Neural progenitor cell (in vitro differentiated cells): ENCODE measurements at regions not wholly inside any gene's neighbourhood (a gene's known extent, or its start where the extent isn't known, plus 50 kb on each side); places are given as distances from the start of the nearest gene placed in this dataset.

ENCODE experiments used
- DNase-seq: peaks from one replicate; pipeline ENCODE4 v3.0.0-alpha.2; 2016; ENCODE audit warnings: low spot score
- H2AFZ ChIP-seq: fragments of 200-600 bp; sonication (generic); replicated peaks from 2 replicates; pipeline ENCODE4 v1.6.1; 2016; ENCODE audit warnings: antibody characterized with exemption
- H3F3A ChIP-seq: fragments of 200-600 bp; sonication (generic); 2 replicates; pipeline ENCODE4 v1.6.1; 2016; ENCODE audit warnings: antibody characterized with exemption, low read depth
- H3K27ac ChIP-seq: fragments of 200-600 bp; sonication (generic); 2 replicates; pipeline ENCODE4 v1.5.1; 2016; ENCODE audit warnings: mild to moderate bottlenecking
- H3K27me3 ChIP-seq: fragments of 200-600 bp; sonication (generic); 2 replicates; pipeline ENCODE4 v1.6.1; 2016; ENCODE audit warnings: mild to moderate bottlenecking, moderate library complexity
- H3K36me3 ChIP-seq: fragments of 200-600 bp; sonication (generic); 2 replicates; pipeline ENCODE4 v1.5.1; 2016
- H3K4me1 ChIP-seq: fragments of 200-600 bp; sonication (generic); 2 replicates; pipeline ENCODE4 v1.6.1; 2016; ENCODE audit warnings: mixed run types
- H3K4me2 ChIP-seq: fragments of 200-600 bp; sonication (generic); 2 replicates; pipeline ENCODE4 v1.6.1; 2016
- H3K4me3 ChIP-seq: fragments of 200-600 bp; sonication (generic); 2 replicates; pipeline ENCODE4 v1.5.1; 2016
- H3K79me2 ChIP-seq: fragments of 200-600 bp; sonication (generic); 2 replicates; pipeline ENCODE4 v1.6.1; 2016; ENCODE audit warnings: low read depth
- H3K9ac ChIP-seq: fragments of 200-600 bp; sonication (generic); 2 replicates; pipeline ENCODE4 v1.6.1; 2016
- H3K9me3 ChIP-seq: fragments of 200-600 bp; sonication (generic); 2 replicates; pipeline ENCODE4 v1.5.1; 2016; ENCODE audit warnings: low read depth
- H4K20me1 ChIP-seq: fragments of 200-600 bp; sonication (generic); 2 replicates; pipeline ENCODE4 v1.6.1; 2016; ENCODE audit warnings: low read depth
- H3K27ac Mint-ChIP-seq: 3 replicates; pipeline ENCODE4 v1.8.0; 2021; ENCODE audit warnings: mixed read lengths
- H3K27me3 Mint-ChIP-seq: 2 replicates; pipeline ENCODE4 v1.8.0; 2022; ENCODE audit warnings: low read depth, mild to moderate bottlenecking, inconsistent platforms, moderate library complexity, mixed read lengths; ENCODE audit not compliant: insufficient read depth
- H3K36me3 Mint-ChIP-seq: 3 replicates; pipeline ENCODE4 v1.8.0; 2021; ENCODE audit warnings: mixed read lengths
- H3K4me1 Mint-ChIP-seq: 3 replicates; pipeline ENCODE4 v1.8.0; 2021; ENCODE audit warnings: mixed read lengths
- H3K4me3 Mint-ChIP-seq: 3 replicates; pipeline ENCODE4 v1.8.0; 2021; ENCODE audit warnings: mild to moderate bottlenecking, moderate library complexity, mixed read lengths
- H3K9me3 Mint-ChIP-seq: 3 replicates; pipeline ENCODE4 v1.8.0; 2020; ENCODE audit warnings: mixed read lengths
- EZH2 ChIP-seq: fragments of 200-600 bp; sonication (generic); IDR thresholded peaks from 2 replicates; pipeline ENCODE4 v1.6.1; 2017; ENCODE audit warnings: antibody characterized with exemption, mild to moderate bottlenecking, moderate library complexity
- EZH2phosphoT487 ChIP-seq: fragments of 200-600 bp; sonication (generic); IDR thresholded peaks from 2 replicates; pipeline ENCODE4 v1.6.1; 2017; ENCODE audit warnings: antibody characterized with exemption
- TF ChIP-seq, protein P1 (sequence below): fragments of 200-600 bp; sonication (generic); IDR thresholded peaks from 2 replicates; pipeline ENCODE4 v1.5.1; 2017; ENCODE audit warnings: antibody characterized with exemption, mild to moderate bottlenecking

DNA sequence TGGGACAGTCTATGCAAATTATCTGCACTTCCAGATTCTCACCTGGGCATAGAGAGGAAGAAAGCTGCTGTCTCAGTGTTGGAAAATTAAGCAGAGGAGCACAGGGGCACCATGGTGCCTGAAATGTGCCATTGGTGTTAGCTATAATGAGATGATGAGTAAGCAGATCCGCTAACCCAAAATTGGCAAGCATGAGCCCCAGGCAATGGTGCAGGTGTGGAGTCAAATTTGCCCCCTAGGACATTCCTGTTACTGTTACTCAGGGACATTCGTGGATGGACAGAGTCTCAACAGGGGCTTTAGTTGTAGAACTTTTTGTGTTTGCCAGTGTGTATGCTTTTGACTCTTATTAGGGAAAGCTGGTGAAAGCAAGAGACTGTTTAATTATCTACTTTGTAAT is 385.2 kb upstream of the KLF6 start:
- no peak overlapping the region for H3K27ac ChIP-seq
- no peak overlapping the region for H2AFZ ChIP-seq
- TF ChIP-seq, protein P1, sequence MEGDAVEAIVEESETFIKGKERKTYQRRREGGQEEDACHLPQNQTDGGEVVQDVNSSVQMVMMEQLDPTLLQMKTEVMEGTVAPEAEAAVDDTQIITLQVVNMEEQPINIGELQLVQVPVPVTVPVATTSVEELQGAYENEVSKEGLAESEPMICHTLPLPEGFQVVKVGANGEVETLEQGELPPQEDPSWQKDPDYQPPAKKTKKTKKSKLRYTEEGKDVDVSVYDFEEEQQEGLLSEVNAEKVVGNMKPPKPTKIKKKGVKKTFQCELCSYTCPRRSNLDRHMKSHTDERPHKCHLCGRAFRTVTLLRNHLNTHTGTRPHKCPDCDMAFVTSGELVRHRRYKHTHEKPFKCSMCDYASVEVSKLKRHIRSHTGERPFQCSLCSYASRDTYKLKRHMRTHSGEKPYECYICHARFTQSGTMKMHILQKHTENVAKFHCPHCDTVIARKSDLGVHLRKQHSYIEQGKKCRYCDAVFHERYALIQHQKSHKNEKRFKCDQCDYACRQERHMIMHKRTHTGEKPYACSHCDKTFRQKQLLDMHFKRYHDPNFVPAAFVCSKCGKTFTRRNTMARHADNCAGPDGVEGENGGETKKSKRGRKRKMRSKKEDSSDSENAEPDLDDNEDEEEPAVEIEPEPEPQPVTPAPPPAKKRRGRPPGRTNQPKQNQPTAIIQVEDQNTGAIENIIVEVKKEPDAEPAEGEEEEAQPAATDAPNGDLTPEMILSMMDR: no peak
- TF ChIP-seq EZH2phosphoT487: no peak
- no peak for TF ChIP-seq EZH2
- no peaks in the 10 kb centered on the region for H3K27me3 ChIP-seq
- H3K27ac Mint-ChIP-seq: no peak overlapping the region
- H3K9me3 Mint-ChIP-seq: peaks cover 21% of the 10 kb centered on the region
- no peaks in the 10 kb centered on the region for H3K4me1 ChIP-seq
- H3K27me3 Mint-ChIP-seq: no peaks in the 10 kb centered on the region
- H3K4me3 ChIP-seq: no peak overlapping the region
- no peaks in the 10 kb centered on the region for H3F3A ChIP-seq
- H4K20me1 ChIP-seq: no peaks in the 10 kb centered on the region
- H3K36me3 Mint-ChIP-seq: no peaks in the 10 kb centered on the region
- no peaks in the 10 kb centered on the region for H3K79me2 ChIP-seq
- no peak overlapping the region for H3K4me2 ChIP-seq
- peaks cover 3% of the 10 kb centered on the region for H3K9me3 ChIP-seq
- H3K36me3 ChIP-seq: no peaks in the 10 kb centered on the region
- no peak overlapping the region for H3K9ac ChIP-seq
- no peak for DNase-seq
- H3K4me3 Mint-ChIP-seq: no peak overlapping the region
- H3K4me1 Mint-ChIP-seq: no peaks in the 10 kb centered on the region

DNA sequence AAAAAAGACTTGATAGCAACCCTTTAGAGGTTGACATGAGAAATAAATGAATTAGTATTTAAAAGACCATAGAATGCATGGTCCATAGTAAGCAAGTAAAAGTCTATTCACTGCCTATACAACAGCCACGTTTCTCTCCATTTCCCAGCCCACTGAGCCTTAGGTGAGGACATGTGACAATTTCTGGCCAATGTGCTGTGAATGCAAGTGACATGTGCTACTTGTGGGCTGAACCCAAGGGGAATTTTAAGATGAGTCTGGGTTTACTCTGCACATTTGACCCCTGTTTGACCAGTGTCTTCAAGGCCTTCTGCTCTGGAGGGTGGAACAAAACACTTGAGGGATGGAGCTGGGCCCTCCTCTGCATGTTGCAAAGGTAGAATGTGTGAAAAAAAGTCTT is 384.4 kb upstream of the KLF6 start:
- peaks cover 4% of the 10 kb centered on the region for H3K4me1 Mint-ChIP-seq
- Histone ChIP-seq H3K9ac (no peak overlapping the region), H3K79me2 (no peaks in the 10 kb centered on the region), H3K27ac (no peak overlapping the region), H3K4me1 (no peaks in the 10 kb centered on the region), H4K20me1 (no peaks in the 10 kb centered on the region), H3F3A (no peaks in the 10 kb centered on the region), H3K4me3 (no peak overlapping the region), H3K4me2 (no peak overlapping the region), H3K36me3 (no peaks in the 10 kb centered on the region), H2AFZ (no peak overlapping the region), H3K9me3 (peaks cover 3% of the 10 kb centered on the region), H3K27me3 (no peaks in the 10 kb centered on the region)
- TF ChIP-seq EZH2phosphoT487: no peak
- TF ChIP-seq, protein P1: no peak
- TF ChIP-seq EZH2: no peak
- H3K9me3 Mint-ChIP-seq: peaks cover 22% of the 10 kb centered on the region
- no peak for DNase-seq
- H3K36me3 Mint-ChIP-seq: no peaks in the 10 kb centered on the region
- H3K27ac Mint-ChIP-seq: no peak overlapping the region
- no peaks in the 10 kb centered on the region for H3K27me3 Mint-ChIP-seq
- no peak overlapping the region for H3K4me3 Mint-ChIP-seq

DNA sequence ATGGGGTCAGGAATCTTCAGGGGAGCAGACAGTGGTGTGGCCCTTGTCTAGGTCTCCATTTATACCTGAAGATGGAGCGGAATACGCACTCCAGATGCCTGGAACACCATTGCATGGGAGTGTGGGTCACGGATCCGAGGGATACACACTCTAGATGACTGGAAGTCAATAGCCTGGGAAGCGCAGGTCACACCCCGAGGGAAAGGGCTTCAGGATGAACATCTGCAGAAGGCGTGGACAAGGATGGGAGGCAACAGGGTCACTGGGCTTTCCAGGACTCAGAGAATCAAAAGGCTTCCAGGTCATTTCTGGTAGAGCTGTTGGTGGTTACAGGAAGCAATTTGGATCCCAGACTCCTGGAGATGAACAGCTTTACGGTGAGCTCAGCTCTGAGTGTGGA is 382.2 kb upstream of the KLF6 start:
- no peak overlapping the region for H3K27ac ChIP-seq
- H3K9ac ChIP-seq: no peak overlapping the region
- no peaks in the 10 kb centered on the region for H3F3A ChIP-seq
- no peaks in the 10 kb centered on the region for H3K27me3 ChIP-seq
- Mint-ChIP-seq H3K36me3 (no peaks in the 10 kb centered on the region), H3K4me1 (peaks cover 4% of the 10 kb centered on the region), H3K9me3 (peaks cover 6% of the 10 kb centered on the region), H3K27me3 (no peaks in the 10 kb centered on the region), H3K27ac (no peak overlapping the region), H3K4me3 (no peak overlapping the region)
- H3K9me3 ChIP-seq: peaks cover 3% of the 10 kb centered on the region
- no peaks in the 10 kb centered on the region for H4K20me1 ChIP-seq
- TF ChIP-seq EZH2phosphoT487 (no peak), EZH2 (no peak)
- TF ChIP-seq, protein P1: no peak
- H3K79me2 ChIP-seq: no peaks in the 10 kb centered on the region
- no peak overlapping the region for H3K4me2 ChIP-seq
- H3K4me3 ChIP-seq: no peak overlapping the region
- no peak for DNase-seq
- no peaks in the 10 kb centered on the region for H3K36me3 ChIP-seq
- H3K4me1 ChIP-seq: no peaks in the 10 kb centered on the region
- H2AFZ ChIP-seq: no peak overlapping the region
